ENCODE measurements at regions not wholly inside any gene's neighbourhood (a gene's known extent, or its start where the extent isn't known, plus 50 kb on each side); places are given as distances from the start of the nearest gene placed in this dataset.

DNA sequence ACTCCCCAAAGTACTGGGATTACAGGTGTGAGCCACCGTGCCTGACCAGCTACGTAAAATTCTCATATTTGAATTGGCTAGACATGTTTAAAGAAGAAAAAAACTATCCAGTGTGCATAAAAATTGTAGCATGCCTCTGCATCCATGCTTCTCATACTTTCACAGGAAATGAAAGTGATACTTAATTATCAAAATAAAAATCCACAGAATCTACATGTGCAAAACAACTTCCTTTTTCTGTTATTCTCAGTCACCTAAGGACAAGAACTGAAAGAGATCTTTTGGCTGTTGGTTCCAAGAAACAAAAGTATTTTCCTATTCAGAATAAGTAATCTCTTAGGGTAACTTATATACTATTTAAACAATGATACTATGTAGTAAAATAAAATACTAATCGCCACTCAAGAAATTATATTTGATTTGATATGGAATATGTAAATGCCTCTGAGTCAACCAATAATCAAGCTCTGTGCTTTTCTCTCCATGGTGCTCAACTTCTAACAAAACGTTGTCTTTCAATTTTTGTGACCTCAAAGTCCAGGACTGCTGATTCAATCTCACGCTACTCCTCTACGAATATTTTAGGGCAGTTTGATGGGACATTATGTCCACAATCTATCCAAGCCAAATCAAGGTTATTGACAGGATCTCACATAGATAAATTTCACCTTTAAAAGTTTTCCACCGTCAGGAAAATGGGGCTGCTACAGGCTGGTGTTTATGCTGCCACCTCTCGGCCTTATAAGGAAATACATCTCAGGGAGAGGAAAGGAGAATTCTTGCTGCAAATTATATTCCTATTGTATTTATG is 102.7 kb downstream of the ZNF281 start:
- Histone ChIP-seq H3K27me3 (replicated peaks in 1 of 4; ENCODE audit: control insufficient read depth in 3 of 4, extremely low read depth in 1 of 4, insufficient read depth in 3 of 4, low read length in 3 of 4) (peaks cover 0 to 14% (median 9%) of the 10 kb centered on the region in 4 experiments; a peak in 5 of 7 replicates), H4K20me1 (replicated peaks in 1 of 2; ENCODE audit: control insufficient read depth in 1 of 2, insufficient read depth in 2 of 2, low read length in 2 of 2) (no peaks in the 10 kb centered on the region), H3K36me3 (ENCODE audit: control insufficient read depth in 2 of 4, insufficient read depth in 4 of 4, low read length in 3 of 4) (no peaks in the 10 kb centered on the region), H2BK15ac (ENCODE audit: low read length) (no peak overlapping the region), H3K4me1 (replicated peaks in 1 of 4; ENCODE audit: control insufficient read depth in 3 of 4, insufficient read depth in 4 of 4, low read length in 3 of 4) (peaks cover 0 to 6% (median under 1%) of the 10 kb centered on the region in 4 experiments; a peak in 3 of 7 replicates), H2BK12ac (ENCODE audit: low read depth, low read length) (no peak overlapping the region), H3K56ac (replicated peaks; ENCODE audit: insufficient read length, low read depth, low read length) (no peak overlapping the region), H3K27ac (ENCODE audit: low read depth, low read length) (no peak overlapping the region), H3K23ac (ENCODE audit: insufficient read length) (no peak overlapping the region), H4K8ac (ENCODE audit: extremely low read depth, insufficient read depth, low read length) (no peak overlapping the region), H2AK5ac (ENCODE audit: low read depth, low read length) (no peak overlapping the region), H2AFZ (ENCODE audit: low read length) (no peak overlapping the region), H2BK120ac (replicated peaks; ENCODE audit: low read depth, low read length) (no peak overlapping the region), H2BK5ac (ENCODE audit: low read depth, low read length) (no peak overlapping the region), H3K18ac (ENCODE audit: extremely low read depth, low read length) (no peak overlapping the region), H3K14ac (ENCODE audit: insufficient read length) (no peak overlapping the region), H3K79me2 (ENCODE audit: control insufficient read depth in 1 of 2, insufficient read depth in 2 of 2, low read length in 2 of 2) (no peaks in the 10 kb centered on the region), H3K4ac (replicated peaks; ENCODE audit: insufficient read length, low read depth, low read length) (no peak overlapping the region), H3K79me1 (ENCODE audit: low read depth, low read length) (no peaks in the 10 kb centered on the region), H3K4me3 (ENCODE audit: extremely low read depth in 1 of 4, insufficient read depth in 2 of 4, low read depth in 3 of 4, low read length in 4 of 4) (no peak overlapping the region), H3K23me2 (ENCODE audit: low read depth, low read length) (peaks cover 8% of the 10 kb centered on the region), H3K9me3 (ENCODE audit: insufficient read depth in 2 of 2, low read depth in 1 of 2, low read length in 1 of 2) (no peaks in the 10 kb centered on the region), H3K4me2 (ENCODE audit: insufficient read depth in 1 of 2, low read depth in 2 of 2, low read length in 2 of 2) (no peak overlapping the region), H2BK20ac (ENCODE audit: low read length) (no peak overlapping the region), H3K9ac (replicated peaks in 1 of 4; ENCODE audit: extremely low read depth in 1 of 4, low read depth in 3 of 4, low read length in 3 of 4) (no peak overlapping the region), H4K91ac (replicated peaks; ENCODE audit: insufficient read length, low read length) (no peak overlapping the region), H4K5ac (ENCODE audit: insufficient read length, low read depth, low read length) (no peak overlapping the region)
- 48% methylated on average over 8 of the region's 8 CpGs; no CpG with 5 or more reads in 1 of the 2 experiments for WGBS, 2 experiments (ENCODE audit: extremely low coverage in 1 of 2, insufficient coverage in 1 of 2, insufficient read length in 1 of 2, insufficient replicate concordance in 2 of 2, low coverage in 1 of 2, low lambda C conversion rate in 2 of 2, missing lambda C conversion rate in 1 of 2)
- ChIA-PET CTCF (ENCODE audit: partially characterized antibody) (interaction anchor here (0.6 to 10.0 kb wide), 34 partner anchors 10 to 325 kb away, joined by 3 to 74 read pairs (median 4); no protein-coding TSS in a partner anchor), POLR2A (ENCODE audit: partially characterized antibody) (no interaction called here)
- FAIRE-seq (no peak), DNase-seq (ENCODE audit: low read depth in 1 of 2, low spot score in 2 of 2) (no peak)
- TF ChIP-seq RAD21 (IDR thresholded peaks at IDR 0.05 in 1 of 2, conservative IDR thresholded peaks at IDR 0.05 in 1 of 2; ENCODE audit: low read depth in 2 of 2, low read length in 2 of 2) (peak; percentile 63 to 67), EP300 (IDR thresholded peaks at IDR 0.05; ENCODE audit: borderline replicate concordance in 1 of 2, low read depth in 2 of 2, low read length in 2 of 2) (no peak)
- TF ChIP-seq, protein P1, sequence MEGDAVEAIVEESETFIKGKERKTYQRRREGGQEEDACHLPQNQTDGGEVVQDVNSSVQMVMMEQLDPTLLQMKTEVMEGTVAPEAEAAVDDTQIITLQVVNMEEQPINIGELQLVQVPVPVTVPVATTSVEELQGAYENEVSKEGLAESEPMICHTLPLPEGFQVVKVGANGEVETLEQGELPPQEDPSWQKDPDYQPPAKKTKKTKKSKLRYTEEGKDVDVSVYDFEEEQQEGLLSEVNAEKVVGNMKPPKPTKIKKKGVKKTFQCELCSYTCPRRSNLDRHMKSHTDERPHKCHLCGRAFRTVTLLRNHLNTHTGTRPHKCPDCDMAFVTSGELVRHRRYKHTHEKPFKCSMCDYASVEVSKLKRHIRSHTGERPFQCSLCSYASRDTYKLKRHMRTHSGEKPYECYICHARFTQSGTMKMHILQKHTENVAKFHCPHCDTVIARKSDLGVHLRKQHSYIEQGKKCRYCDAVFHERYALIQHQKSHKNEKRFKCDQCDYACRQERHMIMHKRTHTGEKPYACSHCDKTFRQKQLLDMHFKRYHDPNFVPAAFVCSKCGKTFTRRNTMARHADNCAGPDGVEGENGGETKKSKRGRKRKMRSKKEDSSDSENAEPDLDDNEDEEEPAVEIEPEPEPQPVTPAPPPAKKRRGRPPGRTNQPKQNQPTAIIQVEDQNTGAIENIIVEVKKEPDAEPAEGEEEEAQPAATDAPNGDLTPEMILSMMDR (IDR thresholded peaks at IDR 0.05; ENCODE audit: control extremely low read depth in 1 of 3, insufficient read depth in 1 of 3, low read depth in 1 of 3, low read length in 3 of 3) = peak in 2 of 3 experiments; percentile 68 to 78; a peak in 3 of 4 replicates

Measured in H1 (cell line).